Uterus (tissue), 2 donors: ENCODE measurements at regions not wholly inside any gene's neighbourhood (a gene's known extent, or its start where the extent isn't known, plus 50 kb on each side); places are given as distances from the start of the nearest gene placed in this dataset.

ENCODE experiments used
- CTCF ChIP-seq, 4 experiments: fragments of 200-600 bp in 2 of 4; fragments of 450-650 bp in 2 of 4; sonication (generic) in 2 of 4; IDR thresholded peaks; one replicate each; pipeline ENCODE4 v1.5.1; 2016 to 2019; ENCODE audit warnings: antibody characterized with exemption in 4 of 4, mild to moderate bottlenecking in 2 of 4, moderate library complexity in 1 of 4
- POLR2A ChIP-seq, 2 donors: fragments of 450-650 bp; IDR thresholded peaks; one replicate each; pipeline ENCODE4 v1.6.1; 2016; ENCODE audit warnings: antibody characterized with exemption in 2 of 2, mild to moderate bottlenecking in 1 of 2, moderate library complexity in 1 of 2

- TF ChIP-seq CTCF (IDR thresholded peaks at IDR 0.05): no peak
- no peak for TF ChIP-seq POLR2A (IDR thresholded peaks at IDR 0.05)
Measured at GRCh38 chr5:57896576-57896975, 414.0 kb upstream of the ACTBL2 start.
